HL-60/S4 (cell line): ENCODE measurements at regions not wholly inside any gene's neighbourhood (a gene's known extent, or its start where the extent isn't known, plus 50 kb on each side); places are given as distances from the start of the nearest gene placed in this dataset.
"Not testable (repeated sequence)": the region's sequence is repeated elsewhere in the genome, so short reads cannot be mapped to it uniquely, and the experiment has no call there.

ENCODE experiments used
- in situ Hi-C: fragments of 300-500 bp; cut with MboI; formaldehyde crosslinking; loops from 2 replicates; pipeline ENCODE4 v1.14.3; 2022; ENCODE audit warnings: low sequenced_read_pairs

- in situ Hi-C loops = no loop called here
Observed at GRCh38 chr10:25797888-25798429, 136.1 kb upstream of the MYO3A start.

- in situ Hi-C loops = no loop called here
Observed at GRCh38 chr10:25804505-25804904, 129.5 kb upstream of the MYO3A start.

- in situ Hi-C loops = no loop called here
Observed at GRCh38 chr10:25805986-25806385, 128.0 kb upstream of the MYO3A start.

- in situ Hi-C loops = no loop called here
Observed at GRCh38 chr10:25808372-25808771, 125.7 kb upstream of the MYO3A start.

GRCh38 chr10:25811052-25811685 is 122.9 kb upstream of the MYO3A start:
- in situ Hi-C loops = no loop called here

- in situ Hi-C loops = no loop called here
Observed at GRCh38 chr10:25813511-25813910, 120.5 kb upstream of the MYO3A start.

GRCh38 chr10:25815236-25815635 is 118.8 kb upstream of the MYO3A start:
- in situ Hi-C loops = no loop called here

GRCh38 chr10:25815999-25816768 is 117.8 kb upstream of the MYO3A start:
- in situ Hi-C loops = no loop called here

- in situ Hi-C loops = no loop called here
Observed at GRCh38 chr10:25817200-25817599, 116.8 kb upstream of the MYO3A start.

- in situ Hi-C loops = no loop called here
Observed at GRCh38 chr10:25818751-25819150, 115.3 kb upstream of the MYO3A start.

- in situ Hi-C loops = no loop called here
Observed at GRCh38 chr10:25820472-25820871, 113.6 kb upstream of the MYO3A start.

GRCh38 chr10:25820874-25821273 is 113.2 kb upstream of the MYO3A start:
- in situ Hi-C loops = no loop called here

GRCh38 chr10:25824050-25824449 is 110.0 kb upstream of the MYO3A start:
- in situ Hi-C loops = no loop called here

GRCh38 chr10:25828475-25828874 is 105.6 kb upstream of the MYO3A start:
- in situ Hi-C loops = no loop called here

GRCh38 chr10:25831080-25831479 is 102.9 kb upstream of the MYO3A start:
- in situ Hi-C loops = no loop called here

- in situ Hi-C loops = no loop called here
Observed at GRCh38 chr10:25839683-25840082, 94.3 kb upstream of the MYO3A start.

- in situ Hi-C loops = not testable (repeated sequence)
Observed at GRCh38 chr10:25840875-25841274, 93.2 kb upstream of the MYO3A start.

- in situ Hi-C loops = no loop called here
Observed at GRCh38 chr10:25842146-25842545, 91.9 kb upstream of the MYO3A start.

- in situ Hi-C loops = no loop called here
Observed at GRCh38 chr10:25843551-25844170, 90.4 kb upstream of the MYO3A start.

- in situ Hi-C loops = not testable (repeated sequence)
Observed at GRCh38 chr10:25844716-25845115, 89.3 kb upstream of the MYO3A start.

- in situ Hi-C loops = no loop called here
Observed at GRCh38 chr10:25849268-25849667, 84.8 kb upstream of the MYO3A start.

- in situ Hi-C loops = no loop called here
Observed at GRCh38 chr10:25849988-25850387, 84.0 kb upstream of the MYO3A start.
